Activated CD8-positive, alpha-beta T cell treated with anti-CD3 and anti-CD28 coated beads, Interleukin-2, amount 10 ng/mL, durations not matched to agents 7 days and 5 days (primary cell): ENCODE measurements at regions not wholly inside any gene's neighbourhood (a gene's known extent, or its start where the extent isn't known, plus 50 kb on each side); places are given as distances from the start of the nearest gene placed in this dataset.

Experiments
- ATAC-seq: fragments of 150-1000 bp; cut with Tn5 transposase; one replicate; pipeline ENCODE4 v1.10.0; 2021; ENCODE audit warnings: moderate library complexity
- CTCF ChIA-PET: fragments of 350-600 bp; sonication (Branson Sonifier 250); formaldehyde crosslinking; loops from one replicate; lab custom pipeline; 2021; ENCODE audit warnings: antibody characterized with exemption; lab: Charles Lee
- POLR2A ChIA-PET: fragments of 350-600 bp; sonication (Branson Sonifier 250); formaldehyde crosslinking; loops from one replicate; lab custom pipeline; 2021; ENCODE audit warnings: antibody characterized with exemption; lab: Charles Lee
- DNase-seq: peaks from one replicate; pipeline ENCODE4 v3.0.0-alpha.2; 2020
- H3K27ac Mint-ChIP-seq: one replicate; pipeline ENCODE4 v1.8.0; 2021; ENCODE audit warnings: mild to moderate bottlenecking, mixed read lengths
- H3K27me3 Mint-ChIP-seq: one replicate; pipeline ENCODE4 v1.8.0; 2021; ENCODE audit warnings: low read depth, mixed read lengths
- H3K36me3 Mint-ChIP-seq: one replicate; pipeline ENCODE4 v1.8.0; 2021; ENCODE audit warnings: low read depth, mixed read lengths
- H3K4me1 Mint-ChIP-seq: one replicate; pipeline ENCODE4 v1.8.0; 2021; ENCODE audit warnings: low read depth, mixed read lengths
- H3K4me3 Mint-ChIP-seq: one replicate; pipeline ENCODE4 v1.8.0; 2021; ENCODE audit warnings: mild to moderate bottlenecking, mixed read lengths
- H3K9me3 Mint-ChIP-seq: one replicate; pipeline ENCODE4 v1.8.0; 2022; ENCODE audit warnings: mixed read lengths; ENCODE audit not compliant: insufficient read depth

- CTCF ChIA-PET, result no interaction called here
- no peak for DNase-seq
- POLR2A ChIA-PET, result no interaction called here
- no peak for ATAC-seq
- Mint-ChIP-seq H3K4me1 (no peaks in the 10 kb centered on the region), H3K27me3 (no peaks in the 10 kb centered on the region), H3K36me3 (no peaks in the 10 kb centered on the region), H3K9me3 (no peaks in the 10 kb centered on the region), H3K4me3 (no peak overlapping the region), H3K27ac (no peak overlapping the region)
These were observed 153.3 kb upstream of the ZSWIM2 start for GRCh38 chr2:187002242-187002641.

GRCh38 chr2:187001248-187001647 lies 152.3 kb upstream of the ZSWIM2 start:
- H3K27me3 Mint-ChIP-seq, result no peaks in the 10 kb centered on the region
- no peak overlapping the region for H3K27ac Mint-ChIP-seq
- DNase-seq (no peak), ATAC-seq (no peak)
- H3K4me3 Mint-ChIP-seq, result no peak overlapping the region
- no peaks in the 10 kb centered on the region for H3K36me3 Mint-ChIP-seq
- no peaks in the 10 kb centered on the region for H3K9me3 Mint-ChIP-seq
- ChIA-PET CTCF (no interaction called here), POLR2A (no interaction called here)
- H3K4me1 Mint-ChIP-seq, result no peaks in the 10 kb centered on the region

- DNase-seq (no peak), ATAC-seq (no peak)
- no peaks in the 10 kb centered on the region for H3K36me3 Mint-ChIP-seq
- no peaks in the 10 kb centered on the region for H3K27me3 Mint-ChIP-seq
- H3K27ac Mint-ChIP-seq, result no peak overlapping the region
- H3K9me3 Mint-ChIP-seq, result no peaks in the 10 kb centered on the region
- POLR2A ChIA-PET, result no interaction called here
- CTCF ChIA-PET, result no interaction called here
- H3K4me3 Mint-ChIP-seq, result no peak overlapping the region
- no peaks in the 10 kb centered on the region for H3K4me1 Mint-ChIP-seq
These were observed 146.1 kb upstream of the ZSWIM2 start for GRCh38 chr2:186995092-186995491.

- Mint-ChIP-seq H3K36me3 (no peaks in the 10 kb centered on the region), H3K4me1 (no peaks in the 10 kb centered on the region), H3K4me3 (no peak overlapping the region), H3K27ac (no peak overlapping the region), H3K27me3 (no peaks in the 10 kb centered on the region), H3K9me3 (no peaks in the 10 kb centered on the region)
- ChIA-PET POLR2A (no interaction called here), CTCF (no interaction called here)
- no peak for DNase-seq
- no peak for ATAC-seq
These were observed 143.6 kb upstream of the ZSWIM2 start for GRCh38 chr2:186992597-186992996.

GRCh38 chr2:186991766-186992417 lies 142.9 kb upstream of the ZSWIM2 start:
- no peaks in the 10 kb centered on the region for H3K27me3 Mint-ChIP-seq
- H3K4me1 Mint-ChIP-seq, result no peaks in the 10 kb centered on the region
- ATAC-seq (no peak), DNase-seq (no peak)
- POLR2A ChIA-PET, result no interaction called here
- CTCF ChIA-PET, result no interaction called here
- no peak overlapping the region for H3K27ac Mint-ChIP-seq
- H3K4me3 Mint-ChIP-seq, result no peak overlapping the region
- H3K36me3 Mint-ChIP-seq, result no peaks in the 10 kb centered on the region
- no peaks in the 10 kb centered on the region for H3K9me3 Mint-ChIP-seq

GRCh38 chr2:186984966-186985365 lies 136.0 kb upstream of the ZSWIM2 start:
- Mint-ChIP-seq H3K4me3 (no peak overlapping the region), H3K9me3 (no peaks in the 10 kb centered on the region), H3K27me3 (no peaks in the 10 kb centered on the region), H3K27ac (no peak overlapping the region), H3K4me1 (no peaks in the 10 kb centered on the region), H3K36me3 (no peaks in the 10 kb centered on the region)
- ChIA-PET CTCF (no interaction called here), POLR2A (no interaction called here)
- DNase-seq, result no peak
- ATAC-seq, result no peak

- CTCF ChIA-PET, result no interaction called here
- POLR2A ChIA-PET, result no interaction called here
- Mint-ChIP-seq H3K9me3 (no peaks in the 10 kb centered on the region), H3K27ac (no peak overlapping the region), H3K36me3 (no peaks in the 10 kb centered on the region), H3K27me3 (no peaks in the 10 kb centered on the region), H3K4me1 (no peaks in the 10 kb centered on the region), H3K4me3 (no peak overlapping the region)
- ATAC-seq (no peak), DNase-seq (no peak)
These were observed 135.5 kb upstream of the ZSWIM2 start for GRCh38 chr2:186984481-186984880.

- H3K27me3 Mint-ChIP-seq, result no peaks in the 10 kb centered on the region
- H3K27ac Mint-ChIP-seq, result no peak overlapping the region
- no peaks in the 10 kb centered on the region for H3K36me3 Mint-ChIP-seq
- H3K4me1 Mint-ChIP-seq, result no peaks in the 10 kb centered on the region
- ATAC-seq (no peak), DNase-seq (no peak)
- H3K4me3 Mint-ChIP-seq, result no peak overlapping the region
- POLR2A ChIA-PET, result no interaction called here
- no peaks in the 10 kb centered on the region for H3K9me3 Mint-ChIP-seq
- CTCF ChIA-PET, result no interaction called here
These were observed 132.0 kb upstream of the ZSWIM2 start for GRCh38 chr2:186980787-186981550.

GRCh38 chr2:186980117-186980442 lies 131.1 kb upstream of the ZSWIM2 start:
- H3K4me1 Mint-ChIP-seq, result no peaks in the 10 kb centered on the region
- CTCF ChIA-PET, result no interaction called here
- no peaks in the 10 kb centered on the region for H3K27me3 Mint-ChIP-seq
- H3K9me3 Mint-ChIP-seq, result no peaks in the 10 kb centered on the region
- no peak overlapping the region for H3K4me3 Mint-ChIP-seq
- DNase-seq (no peak), ATAC-seq (no peak)
- POLR2A ChIA-PET, result no interaction called here
- H3K27ac Mint-ChIP-seq, result no peak overlapping the region
- H3K36me3 Mint-ChIP-seq, result no peaks in the 10 kb centered on the region

GRCh38 chr2:186979439-186980116 lies 130.6 kb upstream of the ZSWIM2 start:
- ChIA-PET POLR2A (no interaction called here), CTCF (no interaction called here)
- Mint-ChIP-seq H3K4me3 (no peak overlapping the region), H3K36me3 (no peaks in the 10 kb centered on the region), H3K27ac (no peak overlapping the region), H3K9me3 (no peaks in the 10 kb centered on the region), H3K27me3 (no peaks in the 10 kb centered on the region), H3K4me1 (no peaks in the 10 kb centered on the region)
- no peak for DNase-seq
- no peak for ATAC-seq

GRCh38 chr2:186977433-186978045 lies 128.6 kb upstream of the ZSWIM2 start:
- Mint-ChIP-seq H3K27me3 (no peaks in the 10 kb centered on the region), H3K4me3 (no peak overlapping the region), H3K4me1 (no peaks in the 10 kb centered on the region), H3K27ac (no peak overlapping the region), H3K9me3 (no peaks in the 10 kb centered on the region), H3K36me3 (no peaks in the 10 kb centered on the region)
- ChIA-PET CTCF (no interaction called here), POLR2A (no interaction called here)
- no peak for DNase-seq
- no peak for ATAC-seq

- ChIA-PET CTCF (no interaction called here), POLR2A (no interaction called here)
- ATAC-seq, result no peak
- DNase-seq, result no peak
- no peaks in the 10 kb centered on the region for H3K9me3 Mint-ChIP-seq
- no peaks in the 10 kb centered on the region for H3K36me3 Mint-ChIP-seq
- H3K4me1 Mint-ChIP-seq, result no peaks in the 10 kb centered on the region
- no peak overlapping the region for H3K27ac Mint-ChIP-seq
- no peaks in the 10 kb centered on the region for H3K27me3 Mint-ChIP-seq
- H3K4me3 Mint-ChIP-seq, result no peak overlapping the region
These were observed 127.4 kb upstream of the ZSWIM2 start for GRCh38 chr2:186976329-186976728.
